DND-41 (cell line): ENCODE measurements at regions not wholly inside any gene's neighbourhood (a gene's known extent, or its start where the extent isn't known, plus 50 kb on each side); places are given as distances from the start of the nearest gene placed in this dataset.

Experiments
- ATAC-seq: fragments of 200-7000 bp; cut with Tn5 transposase; 3 replicates; pipeline ENCODE4 v1.9.1; 2021; ENCODE audit warnings: low read depth; ENCODE audit not compliant: insufficient read depth
- DNase-seq: peaks from one replicate; pipeline ENCODE4 v3.0.0-alpha.2; 2020
- H2AFZ ChIP-seq: 2 replicates; pipeline ENCODE4 v1.6.0; 2012; ENCODE audit warnings: low read depth, low read length
- H3K27ac ChIP-seq: 2 replicates; pipeline ENCODE4 v1.5.1; 2012; ENCODE audit warnings: low read length, inconsistent platforms
- H3K27me3 ChIP-seq: fragments of 200-600 bp; sonication (generic); 2 replicates; pipeline ENCODE4 v1.6.0; 2012; ENCODE audit warnings: low read length, mild to moderate bottlenecking, inconsistent platforms; ENCODE audit not compliant: insufficient read depth, poor library complexity
- H3K36me3 ChIP-seq: 2 replicates; pipeline ENCODE4 v1.5.1; 2012; ENCODE audit warnings: low read length, inconsistent platforms; ENCODE audit not compliant: insufficient read depth
- H3K4me1 ChIP-seq: 2 replicates; pipeline ENCODE4 v1.5.1; 2012; ENCODE audit warnings: mild to moderate bottlenecking, low read length; ENCODE audit not compliant: insufficient read depth
- H3K4me2 ChIP-seq: 2 replicates; pipeline ENCODE4 v1.6.0; 2012; ENCODE audit warnings: mild to moderate bottlenecking, moderate library complexity, low read length, inconsistent platforms; ENCODE audit not compliant: insufficient read depth
- H3K4me3 ChIP-seq, 2 experiments: fragments of 200-600 bp in 1 of 2; shearing (Covaris generic) in 1 of 2; 2 replicates each; pipeline ENCODE4 v1.5.1; 2012 to 2016; ENCODE audit warnings: inconsistent platforms in 2 of 2, low read length in 2 of 2, mild to moderate bottlenecking in 2 of 2, low read depth in 1 of 2, moderate library complexity in 1 of 2
- H3K79me2 ChIP-seq: 2 replicates; pipeline ENCODE4 v1.6.0; 2012; ENCODE audit warnings: low read length, inconsistent platforms; ENCODE audit not compliant: insufficient read depth
- H3K9ac ChIP-seq: 2 replicates; pipeline ENCODE4 v1.6.0; 2012; ENCODE audit warnings: low read depth, mild to moderate bottlenecking, inconsistent platforms, low read length, moderate library complexity
- H3K9me3 ChIP-seq: 2 replicates; pipeline ENCODE4 v1.5.1; 2012; ENCODE audit warnings: low read length, moderate library complexity, mild to moderate bottlenecking, inconsistent platforms; ENCODE audit not compliant: insufficient read depth, severe bottlenecking
- H4K20me1 ChIP-seq: 2 replicates; pipeline ENCODE4 v1.6.0; 2012; ENCODE audit warnings: low read length; ENCODE audit not compliant: insufficient read depth
- CTCF ChIP-seq: IDR thresholded peaks from 2 replicates; pipeline ENCODE4 v1.5.1; 2012; ENCODE audit warnings: borderline replicate concordance, low read length, moderate library complexity, mild to moderate bottlenecking; ENCODE audit not compliant: poor library complexity, severe bottlenecking; ENCODE audit errors: extremely low read depth
- EZH2 ChIP-seq: IDR thresholded peaks from 3 replicates; pipeline ENCODE4 v1.6.1; 2012; ENCODE audit warnings: borderline replicate concordance, low read depth, mild to moderate bottlenecking, moderate library complexity, low read length, inconsistent platforms; ENCODE audit not compliant: severe bottlenecking

GRCh38 chr9:748861-749497, 92.5 kb upstream of the DMRT1 start:
- Histone ChIP-seq H3K36me3 (no peaks in the 10 kb centered on the region), H3K27me3 (no peaks in the 10 kb centered on the region), H4K20me1 (no peaks in the 10 kb centered on the region), H3K4me3 (peak overlapping the region in 1 of 2 experiments; percentile 36; a peak in 2 of 4 replicates), H3K4me2 (peak overlapping the region; percentile 54), H3K4me1 (peaks cover 61% of the 10 kb centered on the region), H3K27ac (peak overlapping the region; percentile 95), H3K79me2 (peaks cover 4% of the 10 kb centered on the region; the same call in 1 of the 2 replicates), H3K9ac (peak overlapping the region; percentile 61), H2AFZ (peak overlapping the region; percentile 40), H3K9me3 (no peaks in the 10 kb centered on the region)
- DNase-seq (peak; percentile 16), ATAC-seq (peak; percentile 8; the same call in 2 of the 3 replicates)
- TF ChIP-seq CTCF: no peak
- TF ChIP-seq EZH2: no peak

- Histone ChIP-seq H3K36me3 (no peaks in the 10 kb centered on the region), H3K9me3 (no peaks in the 10 kb centered on the region), H3K27ac (peak overlapping the region; percentile 95), H3K79me2 (peaks cover 4% of the 10 kb centered on the region; the same call in 1 of the 2 replicates), H4K20me1 (no peaks in the 10 kb centered on the region), H3K4me2 (peak overlapping the region; percentile 54), H3K9ac (peak overlapping the region; percentile 61), H3K27me3 (no peaks in the 10 kb centered on the region), H3K4me1 (peaks cover 61% of the 10 kb centered on the region), H3K4me3 (peak overlapping the region in 1 of 2 experiments; percentile 5; a peak in 1 of 4 replicates), H2AFZ (no peak overlapping the region)
- TF ChIP-seq CTCF: no peak
- no peak for TF ChIP-seq EZH2
- ATAC-seq (peak; percentile 94), DNase-seq (peak; percentile 85)
These were observed 91.8 kb upstream of the DMRT1 start for GRCh38 chr9:749716-750115.

- Histone ChIP-seq H2AFZ (no peak overlapping the region), H3K36me3 (no peaks in the 10 kb centered on the region), H3K4me2 (peak overlapping the region; percentile 54), H4K20me1 (no peaks in the 10 kb centered on the region), H3K27me3 (no peaks in the 10 kb centered on the region), H3K9me3 (no peaks in the 10 kb centered on the region), H3K4me3 (peak overlapping the region in 1 of 2 experiments; percentile 5; a peak in 1 of 4 replicates), H3K4me1 (peaks cover 61% of the 10 kb centered on the region), H3K27ac (peak overlapping the region; percentile 95), H3K79me2 (peaks cover 4% of the 10 kb centered on the region; the same call in 1 of the 2 replicates), H3K9ac (peak overlapping the region; percentile 61)
- peak; percentile 73 for ATAC-seq
- DNase-seq: peak; percentile 66
- TF ChIP-seq CTCF (no peak), EZH2 (no peak)
These were observed 91.1 kb upstream of the DMRT1 start for GRCh38 chr9:750249-750967.
